SW 1271 (cell line): ENCODE measurements at regions not wholly inside any gene's neighbourhood (a gene's known extent, or its start where the extent isn't known, plus 50 kb on each side); places are given as distances from the start of the nearest gene placed in this dataset.
"Not testable (repeated sequence)": the region's sequence is repeated elsewhere in the genome, so short reads cannot be mapped to it uniquely, and the experiment has no call there.

Source experiments
- DNase-seq, 2 experiments: peaks; one replicate each; lab custom pipeline; 2025; lab: John Stamatoyannopoulos, UW

- no peak for DNase-seq
Measured at GRCh38 chr20:40933758-40934157, 94.9 kb upstream of the TOP1 start.

GRCh38 chr20:40938020-40938419, 90.6 kb upstream of the TOP1 start:
- DNase-seq: no peak

- no peak for DNase-seq
Measured at GRCh38 chr20:40939667-40940066, 89.0 kb upstream of the TOP1 start.

GRCh38 chr20:40941133-40941610, 87.5 kb upstream of the TOP1 start:
- no peak for DNase-seq

GRCh38 chr20:40942006-40942405, 86.6 kb upstream of the TOP1 start:
- no peak for DNase-seq

GRCh38 chr20:40942775-40943174, 85.8 kb upstream of the TOP1 start:
- no peak for DNase-seq

- DNase-seq: no peak
Measured at GRCh38 chr20:40943591-40943990, 85.0 kb upstream of the TOP1 start.

- DNase-seq: no peak
Measured at GRCh38 chr20:40945189-40945588, 83.4 kb upstream of the TOP1 start.

- DNase-seq: no peak
Measured at GRCh38 chr20:40945754-40946450, 82.7 kb upstream of the TOP1 start.

GRCh38 chr20:40946451-40946850, 82.2 kb upstream of the TOP1 start:
- no peak for DNase-seq

GRCh38 chr20:40948465-40949267, 80.0 kb upstream of the TOP1 start:
- DNase-seq: no peak

- DNase-seq: no peak
Measured at GRCh38 chr20:40949346-40949745, 79.3 kb upstream of the TOP1 start.

GRCh38 chr20:40952136-40952535, 76.5 kb upstream of the TOP1 start:
- DNase-seq: no peak

- DNase-seq: no peak
Measured at GRCh38 chr20:40953416-40953815, 75.2 kb upstream of the TOP1 start.

GRCh38 chr20:40953856-40954255, 74.8 kb upstream of the TOP1 start:
- DNase-seq: no peak

- no peak for DNase-seq
Measured at GRCh38 chr20:40954521-40955165, 74.0 kb upstream of the TOP1 start.

- DNase-seq: no peak
Measured at GRCh38 chr20:40955326-40955725, 73.3 kb upstream of the TOP1 start.

- not testable (repeated sequence) for DNase-seq
Measured at GRCh38 chr20:40955826-40956225, 72.8 kb upstream of the TOP1 start.

- no peak for DNase-seq
Measured at GRCh38 chr20:40956542-40957264, 71.9 kb upstream of the TOP1 start.

- no peak for DNase-seq
Measured at GRCh38 chr20:40957265-40957760, 71.3 kb upstream of the TOP1 start.

GRCh38 chr20:40958598-40958997, 70.0 kb upstream of the TOP1 start:
- no peak for DNase-seq
